ENCODE measurements at regions not wholly inside any gene's neighbourhood (a gene's known extent, or its start where the extent isn't known, plus 50 kb on each side); places are given as distances from the start of the nearest gene placed in this dataset.

DNA sequence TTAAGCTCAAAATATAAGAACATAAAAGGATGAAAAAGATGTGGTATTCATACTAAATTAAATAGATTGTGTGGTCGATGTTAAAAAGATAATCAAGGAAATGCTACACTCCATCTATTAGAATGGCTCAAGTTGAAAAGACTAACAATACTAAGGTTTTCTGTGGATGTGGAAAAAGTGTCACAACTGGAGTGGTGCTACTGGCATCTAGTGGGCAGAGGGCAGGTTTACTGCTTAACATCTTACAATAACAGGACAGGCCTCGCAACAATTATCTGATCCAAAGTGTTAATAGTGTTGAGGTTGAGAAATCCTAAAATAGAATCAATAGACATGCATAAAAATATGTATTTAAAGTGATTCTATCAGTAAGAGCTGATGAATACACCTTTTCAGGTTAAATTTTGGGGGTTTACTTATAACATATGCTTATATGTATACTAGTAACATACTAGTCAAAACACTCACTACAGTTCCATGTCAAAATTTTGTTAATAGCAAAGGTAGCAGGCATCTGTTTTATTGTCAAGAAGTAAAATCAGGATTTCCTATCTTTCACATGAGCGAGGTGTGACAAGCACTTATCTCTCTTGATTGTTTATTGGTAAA is 91.5 kb upstream of the TMEFF2 start:
- peak; percentile 5 for DNase-seq

DNA sequence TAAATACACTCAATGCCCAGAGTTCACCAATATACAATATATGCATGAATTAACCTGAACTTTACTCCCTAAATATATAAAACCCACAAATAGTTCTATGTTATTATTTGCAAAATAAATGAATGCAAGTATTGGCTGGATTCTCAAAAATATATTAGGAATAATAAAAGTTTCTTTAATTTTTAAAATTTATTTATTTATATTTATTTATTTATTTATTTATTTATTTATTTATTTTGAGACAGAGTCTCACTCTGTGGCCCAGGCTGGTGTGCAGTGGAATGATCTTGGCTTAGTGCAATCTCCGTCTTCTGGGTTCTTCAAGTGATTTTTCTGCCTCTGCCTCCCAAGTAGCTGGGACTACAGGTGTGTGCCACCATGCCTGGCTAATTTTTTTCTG is 88.7 kb upstream of the TMEFF2 start:
- no peak for DNase-seq

- no peak for DNase-seq
These were observed 84.0 kb upstream of the TMEFF2 start for GRCh38 chr2:192278701-192279100.

DNA sequence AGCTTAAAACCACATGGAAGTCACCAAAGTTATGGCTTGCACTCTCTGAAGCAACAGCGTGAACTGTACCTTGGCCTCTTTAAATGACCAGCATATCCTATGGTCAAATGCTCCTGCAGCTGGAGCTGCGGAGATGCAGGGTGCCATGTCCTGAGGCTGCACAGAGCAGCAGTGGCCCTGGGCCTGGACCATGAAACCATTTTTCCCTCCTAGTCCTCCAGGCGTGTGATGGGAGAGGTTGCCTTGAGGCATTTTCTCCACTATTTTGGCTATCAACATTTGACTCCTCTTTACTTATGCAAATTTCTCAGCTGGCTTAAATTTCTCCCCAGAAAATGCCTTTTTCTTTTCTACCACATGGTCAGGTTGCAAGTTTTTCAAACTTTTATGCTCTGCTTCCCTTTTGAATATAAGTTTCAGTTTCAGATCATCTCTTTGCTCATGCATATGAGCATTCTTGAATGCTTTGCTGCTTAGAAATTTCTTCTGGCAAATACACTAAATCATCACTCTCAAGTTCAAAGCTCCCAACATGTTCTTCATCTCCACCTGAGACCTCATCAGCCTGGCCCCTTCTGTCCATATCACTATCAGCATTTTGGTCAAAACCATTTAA is 82.9 kb upstream of the TMEFF2 start:
- DNase-seq: no peak

DNA sequence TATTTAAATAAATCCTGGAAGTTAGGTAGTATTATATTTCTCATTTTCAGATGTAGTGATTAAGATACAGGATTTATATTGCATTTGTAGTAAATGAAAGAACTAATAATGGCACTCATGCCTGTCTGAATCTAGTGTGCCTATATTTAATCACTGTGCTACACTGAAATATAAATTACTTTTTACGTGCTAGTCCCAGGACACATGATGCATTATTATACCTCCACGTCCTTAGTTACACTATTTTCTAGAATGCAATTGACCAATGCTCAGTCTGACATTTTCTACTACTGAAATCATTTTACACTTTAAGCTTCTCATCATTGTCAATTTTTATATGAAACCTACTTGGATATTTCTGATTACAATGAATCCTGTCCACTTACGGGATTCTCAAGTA is 80.9 kb upstream of the TMEFF2 start:
- DNase-seq: no peak

DNA sequence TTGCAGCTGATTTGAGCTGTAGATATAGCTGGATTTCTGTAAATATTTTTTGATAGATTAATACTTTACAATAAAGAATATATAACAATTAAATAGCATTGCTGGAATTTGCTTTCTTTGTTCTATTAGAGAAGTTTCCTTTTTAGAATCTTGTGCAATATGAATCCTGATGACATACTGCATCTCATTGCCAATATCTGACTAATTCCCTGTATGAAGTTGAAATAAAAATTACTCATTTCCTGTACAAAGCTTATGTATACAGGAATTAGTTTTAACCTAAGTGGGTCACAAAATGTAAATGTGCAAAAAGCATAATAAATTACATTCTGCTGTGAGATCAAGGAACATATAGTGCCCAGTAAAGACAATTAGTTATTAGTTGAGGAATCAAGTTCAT is 72.8 kb upstream of the TMEFF2 start:
- no peak for DNase-seq

GRCh38 chr2:192265751-192266150 is 71.0 kb upstream of the TMEFF2 start:
- DNase-seq: no peak

GRCh38 chr2:192254444-192254843 is 59.7 kb upstream of the TMEFF2 start:
- no peak for DNase-seq

DNA sequence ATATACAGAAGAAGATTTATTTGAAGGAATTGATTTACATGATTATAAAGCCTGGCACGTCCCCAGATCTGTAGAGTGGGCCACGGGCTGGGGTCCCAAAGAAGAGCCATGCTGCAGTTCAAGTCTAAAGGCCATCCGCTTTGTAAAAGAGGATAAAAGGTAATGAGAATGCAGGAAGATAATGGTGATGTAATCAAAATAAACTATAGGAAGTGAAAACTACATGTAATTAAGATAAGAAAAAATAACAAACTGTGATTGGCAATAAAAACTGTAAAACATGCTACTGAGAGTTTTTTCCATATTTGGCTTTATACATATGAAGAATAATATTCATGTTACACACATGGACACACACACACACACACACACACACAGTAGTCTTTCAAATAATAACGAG is 59.0 kb upstream of the TMEFF2 start:
- no peak for DNase-seq

GRCh38 chr2:192250961-192251360 is 56.2 kb upstream of the TMEFF2 start:
- no peak for DNase-seq

GRCh38 chr2:192247456-192247855 is 52.7 kb upstream of the TMEFF2 start:
- DNase-seq: no peak

DNA sequence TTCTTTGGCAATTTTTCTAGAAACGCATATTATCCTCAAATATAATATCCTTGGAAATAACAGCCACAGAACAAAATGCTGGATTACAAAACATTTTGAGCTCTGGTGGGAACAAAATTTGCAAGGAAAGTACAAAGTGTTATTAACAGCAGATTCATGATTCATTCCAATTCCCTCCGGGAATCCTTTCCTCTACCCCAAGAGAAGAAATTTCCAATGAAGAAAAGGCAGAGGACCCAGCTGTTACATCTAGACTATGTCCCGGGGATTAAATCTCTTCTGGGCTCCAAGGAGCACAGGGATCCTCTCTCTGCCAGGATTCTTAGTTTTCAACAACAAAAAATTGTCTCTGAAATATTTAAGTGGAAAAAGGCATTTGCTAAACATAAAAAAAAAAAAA is 51.6 kb upstream of the TMEFF2 start:
- DNase-seq: no peak

DNA sequence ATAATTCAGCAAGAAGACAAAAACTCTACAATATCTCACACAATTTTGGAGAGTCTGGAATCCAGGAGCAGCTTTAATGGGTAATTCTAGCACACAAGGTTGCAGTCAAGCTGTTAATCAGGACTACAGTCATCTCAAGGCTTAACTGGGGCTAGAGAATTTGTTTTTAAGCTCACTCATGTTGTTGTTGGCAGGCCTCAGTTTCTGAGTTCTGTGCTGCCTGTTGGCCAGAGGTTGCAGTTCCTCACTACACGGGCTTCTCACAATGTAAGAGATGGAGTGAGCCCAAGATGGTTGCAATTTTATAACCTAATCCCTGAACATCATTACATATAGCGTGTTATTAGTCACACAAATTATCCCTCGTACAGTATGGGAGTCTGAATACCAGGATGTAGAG is 50.6 kb upstream of the TMEFF2 start:
- DNase-seq: no peak

Measured in activated CD4-positive, alpha-beta T cell treated with anti-CD3 and anti-CD28 coated beads, Interleukin-2, Interleukin-6, amounts not matched to agents 100 ng/mL and 50 ng/mL, durations not matched to agents 16 hours and 8 hours (primary cell).